ENCODE measurements at regions not wholly inside any gene's neighbourhood (a gene's known extent, or its start where the extent isn't known, plus 50 kb on each side); places are given as distances from the start of the nearest gene placed in this dataset.
A peak's percentile ranks its signal among the peaks of the same experiment; 100 is the strongest.

GRCh38 chr6:53734473-53735299 is 60.1 kb upstream of the LRRC1 start:
- peak in 3 of 7 donors; percentile 19 to 35 (median 32) for DNase-seq
- intact Hi-C loops (cut with DNase I): no loop called here
- Histone ChIP-seq H3K27me3 (no peaks in the 10 kb centered on the region), H3K4me3 (no peak overlapping the region), H3K4me1 (replicated peaks in 1 of 2) (no peaks in the 10 kb centered on the region), H3K9me3 (replicated peaks in 1 of 3) (no peaks in the 10 kb centered on the region), H3K36me3 (replicated peaks in 1 of 2) (no peaks in the 10 kb centered on the region), H3K27ac (no peak overlapping the region)
- 68 to 76% (median 74%) methylated on average over 12 to 13 of the region's 13 CpGs for WGBS, 4 donors
- TF ChIP-seq CTCF (IDR thresholded peaks at IDR 0.05): peak in 1 of 6 experiments; percentile 8
- no peak for TF ChIP-seq POLR2A (IDR thresholded peaks at IDR 0.05)

GRCh38 chr6:53731866-53732636 is 62.8 kb upstream of the LRRC1 start:
- intact Hi-C loops (cut with DNase I): no loop called here
- Histone ChIP-seq H3K27ac (no peak overlapping the region), H3K4me1 (replicated peaks in 1 of 2) (no peaks in the 10 kb centered on the region), H3K36me3 (replicated peaks in 1 of 2) (no peaks in the 10 kb centered on the region), H3K9me3 (replicated peaks in 1 of 3) (no peaks in the 10 kb centered on the region), H3K27me3 (no peaks in the 10 kb centered on the region), H3K4me3 (no peak overlapping the region)
- TF ChIP-seq CTCF (IDR thresholded peaks at IDR 0.05) (no peak), POLR2A (IDR thresholded peaks at IDR 0.05) (no peak)
- DNase-seq: no peak
- WGBS, 4 donors: 60 to 76% (median 68%) methylated on average over 5 of the region's 5 CpGs

- no peak overlapping the region for H3K4me3 ChIP-seq
- H3K4me1 ChIP-seq (replicated peaks in 1 of 2): no peaks in the 10 kb centered on the region
- intact Hi-C loops (cut with DNase I): no loop called here
These were observed 64.0 kb upstream of the LRRC1 start for GRCh38 chr6:53730767-53731166.

More at GRCh38 chr6:53730767-53731166, 64.0 kb upstream of the LRRC1 start:
- no peak overlapping the region for H3K27ac ChIP-seq
- no peaks in the 10 kb centered on the region for H3K9me3 ChIP-seq (replicated peaks in 1 of 3)
- H3K36me3 ChIP-seq (replicated peaks in 1 of 2): no peaks in the 10 kb centered on the region
- TF ChIP-seq POLR2A (IDR thresholded peaks at IDR 0.05): no peak
- TF ChIP-seq CTCF (IDR thresholded peaks at IDR 0.05): no peak
- DNase-seq: no peak
- no peaks in the 10 kb centered on the region for H3K27me3 ChIP-seq
